Keratinocyte (primary cell): ENCODE measurements at regions not wholly inside any gene's neighbourhood (a gene's known extent, or its start where the extent isn't known, plus 50 kb on each side); places are given as distances from the start of the nearest gene placed in this dataset.

Experiments
- CTCF ChIP-seq, 3 experiments: IDR thresholded peaks in 1 of 3; conservative IDR thresholded peaks in 1 of 3; optimal IDR thresholded peaks in 1 of 3; 2 replicates in 2 of 3; 3 replicates in 1 of 3; pipeline versions ENCODE3 to v1.5.1; 2011; ENCODE audit warnings: low read length in 3 of 3, mild to moderate bottlenecking in 3 of 3, moderate library complexity in 2 of 3, control low read depth in 1 of 3, inconsistent platforms in 1 of 3; ENCODE audit not compliant: insufficient read depth in 2 of 3; ENCODE audit errors: extremely low read depth in 1 of 3
- EZH2 ChIP-seq: IDR thresholded peaks from one replicate; pipeline ENCODE4 v1.6.1; 2012; ENCODE audit warnings: inconsistent platforms, mild to moderate bottlenecking, low read length, moderate library complexity

GRCh38 chr2:175744000-175744399 is 258.1 kb downstream of the LNPK start:
- TF ChIP-seq CTCF (optimal IDR thresholded peaks at IDR 0.05 in 1 of 3, IDR thresholded peaks at IDR 0.05 in 1 of 3, conservative IDR thresholded peaks at IDR 0.05 in 1 of 3; ENCODE audit: extremely low read depth in 1 of 3, insufficient read depth in 2 of 3, low read length in 3 of 3) (no peak), EZH2 (no peak)
